ENCODE measurements at regions not wholly inside any gene's neighbourhood (a gene's known extent, or its start where the extent isn't known, plus 50 kb on each side); places are given as distances from the start of the nearest gene placed in this dataset.

GRCh38 chr6:47174502-47175023 is 132.4 kb upstream of the ADGRF1 start:
- TF ChIP-seq CTCF (IDR thresholded peaks at IDR 0.05), result no peak
- no peak for TF ChIP-seq POLR2A (IDR thresholded peaks at IDR 0.05)
- TF ChIP-seq POLR2AphosphoS5 (IDR thresholded peaks at IDR 0.05), result no peak
- no peak for TF ChIP-seq EP300 (IDR thresholded peaks at IDR 0.05)

All from gastroesophageal sphincter (tissue), 3 donors.